Adipocyte (in vitro differentiated cells): ENCODE measurements at regions not wholly inside any gene's neighbourhood (a gene's known extent, or its start where the extent isn't known, plus 50 kb on each side); places are given as distances from the start of the nearest gene placed in this dataset.

ENCODE experiments used
- DNase-seq: peaks from one replicate; pipeline ENCODE4 v3.0.0-alpha.2; 2015; ENCODE audit warnings: low read depth
- H3K27me3 ChIP-seq: replicated peaks from 2 replicates; pipeline ENCODE4 v1.7.0; 2013; ENCODE audit warnings: mild to moderate bottlenecking, low read length, moderate library complexity; ENCODE audit not compliant: control insufficient read depth, insufficient read depth
- H3K36me3 ChIP-seq: 2 replicates; pipeline ENCODE4 v1.7.0; 2013; ENCODE audit warnings: low read length, mild to moderate bottlenecking, moderate library complexity; ENCODE audit not compliant: control insufficient read depth, insufficient read depth, severe bottlenecking
- H3K4me1 ChIP-seq: 2 replicates; pipeline ENCODE4 v1.7.0; 2013; ENCODE audit warnings: mild to moderate bottlenecking, low read length, moderate library complexity; ENCODE audit not compliant: control insufficient read depth, insufficient read depth
- H3K4me3 ChIP-seq: 2 replicates; pipeline ENCODE4 v1.7.0; 2013; ENCODE audit warnings: mild to moderate bottlenecking, low read length, moderate library complexity
- H3K9ac ChIP-seq: 2 replicates; pipeline ENCODE4 v1.7.0; 2013; ENCODE audit warnings: mild to moderate bottlenecking, low read length, moderate library complexity
- H3K9me3 ChIP-seq: 2 replicates; pipeline ENCODE4 v1.7.0; 2013; ENCODE audit warnings: mild to moderate bottlenecking, low read length, moderate library complexity; ENCODE audit not compliant: control insufficient read depth

DNA sequence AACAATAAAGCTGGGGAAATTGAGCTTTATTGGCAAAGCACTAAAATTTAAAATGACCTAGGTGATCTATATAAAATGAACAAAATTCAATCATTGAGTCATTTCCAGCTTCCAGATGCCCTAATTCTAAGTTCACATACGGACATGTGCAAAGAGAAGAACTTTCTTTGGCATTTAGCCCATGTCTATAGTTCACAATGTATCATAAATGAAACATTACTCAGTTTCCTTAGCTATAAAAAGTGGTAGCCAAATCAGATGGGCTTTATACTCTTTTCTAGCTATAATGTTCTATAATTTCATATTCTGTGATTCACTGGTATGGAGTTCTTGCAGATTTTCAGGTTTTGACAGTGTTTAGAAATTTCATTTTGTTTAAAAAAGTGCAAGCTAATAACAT lies 327.4 kb downstream of the KCTD8 start:
- Histone ChIP-seq H3K4me1 (peaks cover 2% of the 10 kb centered on the region), H3K9ac (no peak overlapping the region), H3K4me3 (no peak overlapping the region), H3K36me3 (no peaks in the 10 kb centered on the region), H3K27me3 (no peaks in the 10 kb centered on the region), H3K9me3 (no peaks in the 10 kb centered on the region)
- DNase-seq = no peak
